ENCODE measurements at regions not wholly inside any gene's neighbourhood (a gene's known extent, or its start where the extent isn't known, plus 50 kb on each side); places are given as distances from the start of the nearest gene placed in this dataset.

- no peak for DNase-seq (ENCODE audit: insufficient read length, low spot score)
- no peak for FAIRE-seq
- TF ChIP-seq POLR2A (IDR thresholded peaks at IDR 0.05; ENCODE audit: low read depth, low read length), result no peak
These were observed 167.3 kb upstream of the SPRED2 start for GRCh38 chr2:65599693-65600092.

- no peak for TF ChIP-seq POLR2A (IDR thresholded peaks at IDR 0.05; ENCODE audit: low read depth, low read length)
- FAIRE-seq (no peak), DNase-seq (ENCODE audit: insufficient read length, low spot score) (no peak)
These were observed 166.6 kb upstream of the SPRED2 start for GRCh38 chr2:65598996-65599395.

GRCh38 chr2:65598264-65598663 lies 165.9 kb upstream of the SPRED2 start:
- DNase-seq (ENCODE audit: insufficient read length, low spot score), result no peak
- no peak for FAIRE-seq
- no peak for TF ChIP-seq POLR2A (IDR thresholded peaks at IDR 0.05; ENCODE audit: low read depth, low read length)

- FAIRE-seq (no peak), DNase-seq (ENCODE audit: insufficient read length, low spot score) (no peak)
- no peak for TF ChIP-seq POLR2A (IDR thresholded peaks at IDR 0.05; ENCODE audit: low read depth, low read length)
These were observed 163.2 kb upstream of the SPRED2 start for GRCh38 chr2:65595630-65596029.

GRCh38 chr2:65594150-65594549 lies 161.8 kb upstream of the SPRED2 start:
- no peak for TF ChIP-seq POLR2A (IDR thresholded peaks at IDR 0.05; ENCODE audit: low read depth, low read length)
- FAIRE-seq (no peak), DNase-seq (ENCODE audit: insufficient read length, low spot score) (no peak)

DNA sequence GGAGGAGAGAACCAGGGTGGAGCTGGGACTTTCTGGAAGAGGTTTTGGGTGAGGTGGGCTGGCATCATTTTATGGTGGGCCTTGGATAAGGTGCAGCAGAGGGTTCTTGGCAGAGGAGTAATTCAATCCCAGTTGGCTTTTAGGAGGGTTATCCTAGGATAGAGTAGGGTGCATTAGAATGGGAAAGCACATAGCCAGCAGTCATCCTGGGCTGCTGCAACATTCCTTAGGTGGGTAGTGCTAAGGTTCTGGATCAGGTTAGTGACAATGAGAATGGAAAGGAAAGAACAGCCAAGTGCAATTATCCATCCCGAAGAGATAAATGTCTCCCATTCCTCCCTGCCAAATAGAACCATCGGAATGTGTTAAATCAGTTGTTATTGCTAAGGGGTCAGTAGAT lies 157.3 kb upstream of the SPRED2 start:
- DNase-seq (ENCODE audit: insufficient read length, low spot score) (no peak), FAIRE-seq (no peak)
- TF ChIP-seq POLR2A (IDR thresholded peaks at IDR 0.05; ENCODE audit: low read depth, low read length), result no peak

DNA sequence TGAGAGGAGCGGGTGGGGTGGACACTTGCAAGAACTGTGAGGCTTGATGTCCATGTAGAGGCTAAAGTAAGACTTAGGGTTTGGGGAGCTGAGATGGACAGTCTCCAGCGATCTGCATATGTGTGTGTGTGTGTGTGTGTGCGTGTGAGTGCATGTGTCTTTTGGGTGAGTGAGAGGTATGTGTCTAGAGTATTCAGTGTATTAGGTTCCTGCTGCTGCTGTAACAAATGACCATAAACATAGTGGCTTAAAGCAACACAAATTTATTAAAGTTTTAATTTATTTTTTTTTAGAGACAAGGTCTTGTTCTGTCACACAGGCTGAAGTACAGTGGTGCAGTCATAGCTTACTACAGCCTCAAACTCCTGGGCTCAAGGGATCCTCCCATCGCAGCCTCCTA lies 155.4 kb upstream of the SPRED2 start:
- FAIRE-seq, result no peak
- DNase-seq (ENCODE audit: insufficient read length, low spot score), result no peak
- TF ChIP-seq POLR2A (IDR thresholded peaks at IDR 0.05; ENCODE audit: low read depth, low read length), result no peak

DNA sequence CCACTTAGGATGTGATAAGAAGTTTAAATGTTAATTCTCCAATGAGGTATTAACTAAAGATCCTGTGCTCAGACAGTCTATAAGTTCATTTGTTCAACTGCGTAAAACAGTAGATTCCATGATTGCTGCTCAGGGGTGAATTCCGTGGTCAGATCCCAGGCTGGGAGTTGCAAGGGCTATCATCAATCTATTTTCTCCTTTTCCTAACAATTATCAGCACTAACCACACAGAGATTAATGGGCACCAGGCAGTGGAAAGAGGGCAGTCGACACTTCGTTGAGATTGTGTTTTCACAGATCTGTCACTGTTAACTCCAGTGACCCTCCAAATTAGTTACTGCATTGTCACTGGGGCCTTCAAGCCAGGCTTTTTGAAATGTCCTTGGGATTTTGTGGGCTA lies 154.1 kb upstream of the SPRED2 start:
- no peak for FAIRE-seq
- TF ChIP-seq POLR2A (IDR thresholded peaks at IDR 0.05; ENCODE audit: low read depth, low read length), result no peak
- no peak for DNase-seq (ENCODE audit: insufficient read length, low spot score)

- DNase-seq (ENCODE audit: insufficient read length, low spot score) (no peak), FAIRE-seq (no peak)
- TF ChIP-seq POLR2A (IDR thresholded peaks at IDR 0.05; ENCODE audit: low read depth, low read length), result no peak
These were observed 150.7 kb upstream of the SPRED2 start for GRCh38 chr2:65583061-65583460.

GRCh38 chr2:65582364-65582763 lies 150.0 kb upstream of the SPRED2 start:
- DNase-seq (ENCODE audit: insufficient read length, low spot score) (no peak), FAIRE-seq (no peak)
- no peak for TF ChIP-seq POLR2A (IDR thresholded peaks at IDR 0.05; ENCODE audit: low read depth, low read length)

GRCh38 chr2:65580824-65581223 lies 148.4 kb upstream of the SPRED2 start:
- FAIRE-seq (no peak), DNase-seq (ENCODE audit: insufficient read length, low spot score) (no peak)
- TF ChIP-seq POLR2A (IDR thresholded peaks at IDR 0.05; ENCODE audit: low read depth, low read length), result no peak

GRCh38 chr2:65579506-65580235 lies 147.3 kb upstream of the SPRED2 start:
- no peak for FAIRE-seq

GRCh38 chr2:65577654-65578053 lies 145.3 kb upstream of the SPRED2 start:
- DNase-seq (ENCODE audit: insufficient read length, low spot score) (no peak), FAIRE-seq (no peak)
- no peak for TF ChIP-seq POLR2A (IDR thresholded peaks at IDR 0.05; ENCODE audit: low read depth, low read length)

More at GRCh38 chr2:65579506-65580235, 147.3 kb upstream of the SPRED2 start:
- no peak for DNase-seq (ENCODE audit: insufficient read length, low spot score)
- no peak for TF ChIP-seq POLR2A (IDR thresholded peaks at IDR 0.05; ENCODE audit: low read depth, low read length)

DNA sequence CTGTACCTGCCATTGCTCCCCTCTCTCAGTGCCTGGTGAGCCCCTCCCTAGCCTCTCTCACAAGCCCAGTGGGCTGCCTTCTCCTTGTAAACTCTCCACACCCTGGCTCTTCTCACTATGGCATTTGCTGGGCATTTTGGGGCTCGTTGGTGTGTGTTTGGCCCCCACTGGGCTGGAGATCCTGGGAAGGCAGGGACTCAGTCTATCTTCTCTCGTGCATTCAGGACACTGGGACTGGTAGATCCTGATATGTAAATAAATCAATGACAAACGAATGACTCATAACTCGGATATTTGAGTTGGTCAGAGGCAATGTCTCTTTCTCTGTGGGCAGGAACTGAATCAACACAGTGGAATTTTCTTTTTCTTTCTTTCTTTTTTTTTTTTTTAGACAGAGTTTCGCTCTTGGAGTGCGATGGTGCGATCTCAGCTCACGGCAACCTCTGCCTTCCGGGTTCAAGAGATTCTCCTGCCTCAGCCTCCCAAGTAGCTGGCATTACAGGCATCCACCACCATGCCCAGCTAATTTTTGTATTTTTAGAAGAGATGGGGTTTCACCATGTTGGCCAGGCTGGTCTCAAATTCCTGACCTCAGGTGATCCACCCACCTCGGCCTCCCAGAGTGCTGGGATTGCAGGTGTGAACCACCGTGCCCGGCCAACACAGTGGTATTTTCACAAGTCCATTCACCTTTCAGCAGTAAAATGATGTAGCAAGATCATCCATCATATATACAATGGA lies 144.6 kb upstream of the SPRED2 start:
- FAIRE-seq, result peak; percentile 6
- peak; percentile 67 for DNase-seq (ENCODE audit: insufficient read length, low spot score)
- no peak for TF ChIP-seq POLR2A (IDR thresholded peaks at IDR 0.05; ENCODE audit: low read depth, low read length)

DNA sequence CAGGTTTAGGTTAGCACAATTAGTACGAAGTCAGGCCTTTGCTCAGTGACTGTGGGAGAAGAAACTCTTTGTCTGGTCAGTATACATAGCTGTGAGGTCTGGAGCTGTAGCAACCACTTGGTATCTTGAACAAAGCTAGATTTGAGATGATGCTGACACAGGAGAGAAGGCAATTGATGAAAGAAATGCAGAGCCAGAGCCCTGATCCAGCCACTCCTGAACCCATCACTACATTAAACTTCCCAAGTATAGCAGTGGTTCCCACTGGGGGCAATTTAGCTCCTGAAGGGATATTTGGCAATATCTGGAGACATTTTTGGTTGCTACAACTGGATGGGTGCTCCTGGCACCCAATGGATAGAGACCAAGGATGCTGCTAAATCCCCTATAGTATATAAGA lies 143.9 kb upstream of the SPRED2 start:
- FAIRE-seq (no peak), DNase-seq (ENCODE audit: insufficient read length, low spot score) (no peak)
- no peak for TF ChIP-seq POLR2A (IDR thresholded peaks at IDR 0.05; ENCODE audit: low read depth, low read length)
